Retinal pigment epithelial cell (primary cell): ENCODE measurements at regions not wholly inside any gene's neighbourhood (a gene's known extent, or its start where the extent isn't known, plus 50 kb on each side); places are given as distances from the start of the nearest gene placed in this dataset.

Experiments
- DNase-seq: peaks from one replicate; pipeline ENCODE4 v3.0.0-alpha.2; 2010; ENCODE audit warnings: low read depth
- H3K4me3 ChIP-seq: 2 replicates; pipeline ENCODE4 v1.5.1; 2011; ENCODE audit warnings: mild to moderate bottlenecking, low read length, control low read depth, moderate library complexity
- CTCF ChIP-seq: conservative IDR thresholded peaks from 2 replicates; pipeline ENCODE4 v1.5.1; 2011; ENCODE audit warnings: low read depth, low read length, control low read depth, inconsistent platforms

- no peak for TF ChIP-seq CTCF
- H3K4me3 ChIP-seq: no peak overlapping the region
Measured at GRCh38 chr22:49633010-49633324, 194.7 kb downstream of the BRD1 start.

GRCh38 chr22:49632199-49633009 lies 195.3 kb downstream of the BRD1 start:
- peak; percentile 92 for TF ChIP-seq CTCF
- DNase-seq: peak; percentile 4
- peak overlapping the region; percentile 37 for H3K4me3 ChIP-seq

More at GRCh38 chr22:49633010-49633324, 194.7 kb downstream of the BRD1 start:
- DNase-seq: no peak

GRCh38 chr22:49630448-49630946 lies 197.2 kb downstream of the BRD1 start:
- no peak overlapping the region for H3K4me3 ChIP-seq
- TF ChIP-seq CTCF: no peak
- DNase-seq: no peak

- H3K4me3 ChIP-seq: no peak overlapping the region
- DNase-seq: no peak
- no peak for TF ChIP-seq CTCF
Measured at GRCh38 chr22:49629586-49630447, 197.9 kb downstream of the BRD1 start.

- no peak for TF ChIP-seq CTCF
- DNase-seq: no peak
- H3K4me3 ChIP-seq: no peak overlapping the region
Measured at GRCh38 chr22:49629261-49629570, 198.5 kb downstream of the BRD1 start.

GRCh38 chr22:49628391-49629260 lies 199.0 kb downstream of the BRD1 start:
- no peak for DNase-seq
- H3K4me3 ChIP-seq: no peak overlapping the region
- TF ChIP-seq CTCF: no peak
